NCI-H526 treated with DMSO at 0.1 percent for 48 hours (cell line): ENCODE measurements at regions not wholly inside any gene's neighbourhood (a gene's known extent, or its start where the extent isn't known, plus 50 kb on each side); places are given as distances from the start of the nearest gene placed in this dataset.
"Not testable (repeated sequence)": the region's sequence is repeated elsewhere in the genome, so short reads cannot be mapped to it uniquely, and the experiment has no call there.

ENCODE experiments used
- DNase-seq: peaks from one replicate; lab custom pipeline; 2025; lab: John Stamatoyannopoulos, UW

DNA sequence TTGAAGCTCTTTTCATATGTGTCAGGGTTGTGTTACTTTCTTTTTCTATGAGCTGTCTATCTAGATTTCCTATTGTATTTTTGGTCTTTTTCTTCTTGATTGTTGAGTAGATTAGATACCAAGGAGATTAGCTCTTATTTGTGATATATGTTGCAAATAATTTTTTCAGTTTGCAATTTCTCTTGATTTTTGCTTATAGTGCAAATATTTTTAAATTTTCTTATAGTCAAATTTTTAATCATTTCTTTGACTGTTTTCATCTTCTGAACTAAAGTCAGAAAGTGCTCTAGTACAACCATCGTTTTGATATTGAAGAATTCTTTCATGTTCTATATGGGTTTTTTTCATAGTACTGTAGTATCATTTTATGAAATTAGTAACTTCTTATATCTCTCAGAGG lies 193.7 kb downstream of the OSTF1 start:
- no peak for DNase-seq

DNA sequence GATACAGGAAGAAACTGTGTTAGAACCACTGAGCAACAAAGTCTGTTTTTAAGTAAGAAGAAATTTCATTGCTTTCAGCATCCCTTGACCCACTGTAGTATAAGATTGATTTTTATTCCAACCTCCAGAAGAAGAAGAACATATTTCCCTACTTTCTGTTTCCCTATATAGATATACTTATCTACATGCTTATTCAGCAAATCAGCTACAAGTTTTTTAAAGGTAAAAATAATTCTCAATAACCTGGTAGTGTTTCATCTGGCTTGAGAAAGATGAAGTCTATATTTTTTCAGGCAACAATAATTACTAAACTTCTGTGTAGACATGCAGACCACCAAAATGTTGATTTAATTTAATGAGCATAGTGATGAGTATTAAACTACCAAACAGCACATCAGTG lies 201.0 kb downstream of the OSTF1 start:
- DNase-seq, result no peak

DNA sequence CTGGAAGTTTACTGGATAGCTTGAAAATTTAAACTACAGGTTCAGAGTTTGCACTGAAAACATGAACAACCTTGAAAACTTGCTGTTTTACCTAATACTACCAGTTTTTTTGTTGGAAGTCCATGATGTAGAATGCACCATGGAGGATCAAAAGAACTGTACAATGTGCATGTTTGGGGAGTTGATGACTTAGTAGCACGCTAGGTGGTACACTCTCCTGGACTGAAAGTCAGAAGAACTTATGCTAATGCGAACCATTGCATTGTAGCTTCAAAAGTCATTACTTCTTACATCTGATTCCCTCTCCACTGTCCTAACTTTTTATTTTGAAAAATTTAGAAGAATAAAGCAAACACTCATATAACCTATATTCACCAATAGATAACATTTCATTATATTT lies 211.0 kb downstream of the OSTF1 start:
- DNase-seq, result no peak

DNA sequence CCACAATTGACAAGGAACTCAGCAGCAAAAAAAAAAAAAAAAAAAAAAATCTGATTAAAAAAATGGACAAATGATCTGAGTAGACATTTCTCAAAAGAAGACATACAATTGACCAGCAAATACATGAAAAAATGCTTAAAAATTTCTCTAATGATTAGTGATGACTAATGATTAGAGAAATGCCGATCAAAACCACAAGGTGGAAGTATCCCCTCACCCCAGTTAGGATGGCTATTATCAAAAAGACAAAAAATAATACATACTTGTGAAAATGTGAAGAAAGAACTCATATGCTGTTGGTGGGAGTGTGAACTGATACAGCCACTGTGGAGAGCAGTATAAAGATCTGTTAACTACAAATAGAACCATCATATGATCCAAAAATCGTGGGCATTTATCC lies 245.3 kb downstream of the OSTF1 start:
- DNase-seq, result no peak

DNA sequence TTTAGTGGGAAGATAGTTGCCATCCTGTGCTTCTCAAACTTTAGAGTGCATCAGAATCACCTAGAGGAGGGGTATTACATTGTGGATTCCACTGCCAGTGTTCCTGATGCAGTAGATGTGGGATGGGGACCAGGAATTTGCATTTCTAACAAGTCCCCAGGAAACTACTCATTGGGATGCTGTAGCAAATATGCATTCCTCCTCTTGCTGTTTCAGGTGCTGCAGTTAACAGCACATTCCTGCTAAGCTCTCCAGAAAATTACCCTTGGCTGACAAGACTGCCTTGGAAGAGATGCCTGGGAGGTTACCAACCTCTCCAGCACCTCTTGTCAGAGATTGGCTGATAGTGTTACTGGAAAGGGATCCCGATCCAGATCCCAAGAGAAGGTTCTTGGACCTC lies 270.5 kb downstream of the OSTF1 start:
- no peak for DNase-seq

DNA sequence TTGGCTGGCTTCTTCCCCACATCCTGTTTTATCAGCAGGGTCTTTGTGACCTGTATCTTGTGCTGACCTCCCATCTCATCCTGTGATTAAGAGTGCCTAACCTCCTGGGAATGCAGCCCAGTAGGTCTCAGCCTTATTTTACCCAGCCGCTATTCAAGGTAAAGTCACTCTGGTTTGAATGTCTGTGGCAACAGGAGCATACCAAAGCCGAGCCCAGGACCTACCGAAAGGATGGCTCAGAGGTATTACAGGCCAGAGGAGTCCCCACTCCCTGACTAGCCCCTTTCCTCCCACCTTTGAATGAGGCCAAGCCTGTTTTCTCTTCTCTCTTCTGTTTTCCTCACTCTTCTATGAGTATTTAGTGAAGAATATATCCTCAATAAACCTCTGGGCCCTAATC lies 271.3 kb downstream of the OSTF1 start:
- no peak for DNase-seq

DNA sequence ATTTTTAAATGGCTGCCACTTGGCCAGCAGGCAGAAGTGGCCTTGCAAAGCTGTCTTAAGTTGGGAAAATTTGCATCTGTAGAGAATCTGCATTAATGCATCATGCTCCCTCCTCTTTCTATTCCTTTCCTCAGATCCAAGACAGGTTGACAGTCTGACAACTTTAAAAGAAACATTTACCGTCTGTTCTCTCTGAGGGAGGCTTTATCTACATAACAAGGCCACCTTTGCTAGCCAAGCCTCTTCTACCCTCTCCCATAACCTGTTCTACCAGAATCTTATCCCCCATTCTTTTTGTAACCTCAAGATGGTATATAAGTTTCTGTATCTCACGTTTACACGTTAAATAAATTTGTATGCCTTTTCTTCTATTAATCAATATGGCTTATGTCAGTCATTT lies 271.9 kb downstream of the OSTF1 start:
- DNase-seq, result no peak

DNA sequence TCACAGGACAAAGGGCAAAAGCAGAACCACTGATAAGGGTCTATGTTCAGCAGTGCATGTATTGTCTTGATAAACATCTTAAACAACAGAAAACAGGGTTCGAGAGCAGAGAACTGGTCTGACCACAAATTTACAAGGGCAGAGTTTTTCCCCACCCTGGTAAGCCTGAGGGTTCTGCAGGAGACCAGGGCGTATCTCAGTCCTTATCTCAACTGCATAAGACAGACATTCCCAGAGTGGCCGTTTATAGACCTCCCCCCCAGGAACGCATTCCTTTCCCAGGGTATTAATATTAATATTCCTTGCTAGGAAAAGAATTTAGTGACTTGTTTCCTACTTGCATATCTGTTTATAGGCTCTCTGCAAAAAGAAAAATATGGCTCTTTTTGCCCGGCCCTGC lies 274.1 kb downstream of the OSTF1 start:
- DNase-seq, result not testable (repeated sequence)

DNA sequence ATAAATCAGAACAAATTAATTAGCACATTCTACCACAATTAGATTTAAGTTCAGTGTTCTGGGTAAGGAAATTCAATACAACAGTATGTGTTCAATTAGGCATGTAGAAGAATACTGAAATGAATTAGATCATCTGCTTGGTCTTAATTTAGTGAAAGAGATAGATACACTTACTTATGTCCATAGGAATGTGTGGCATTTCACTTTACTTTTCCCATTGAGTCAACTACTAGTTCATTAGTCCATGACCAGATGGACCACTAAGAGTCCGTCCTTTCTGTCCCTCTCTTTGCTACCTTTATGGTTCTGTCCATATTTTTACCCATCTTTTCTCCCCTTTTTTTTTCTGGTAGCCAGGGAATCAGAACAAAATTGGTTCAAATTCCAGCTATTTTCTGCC lies 276.9 kb downstream of the OSTF1 start:
- no peak for DNase-seq

DNA sequence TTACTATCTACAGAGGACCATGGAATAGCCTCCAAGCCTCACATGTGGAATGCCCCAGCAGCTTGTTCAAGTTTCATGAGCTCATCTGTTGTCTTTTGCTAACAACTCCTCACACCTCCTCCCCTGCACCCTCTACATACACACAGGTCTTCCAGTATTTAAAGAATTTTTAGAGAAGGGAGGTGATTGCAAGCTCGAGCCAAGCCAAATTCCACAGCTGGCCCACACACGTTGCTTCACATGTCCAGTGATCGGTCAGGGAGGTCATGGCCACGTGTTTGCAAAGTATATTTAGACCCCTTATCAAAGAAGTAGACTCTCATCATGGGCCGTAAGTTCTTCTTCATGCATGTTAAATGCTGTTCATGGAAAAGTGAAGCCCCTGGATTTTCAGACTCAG lies 281.7 kb downstream of the OSTF1 start:
- no peak for DNase-seq

DNA sequence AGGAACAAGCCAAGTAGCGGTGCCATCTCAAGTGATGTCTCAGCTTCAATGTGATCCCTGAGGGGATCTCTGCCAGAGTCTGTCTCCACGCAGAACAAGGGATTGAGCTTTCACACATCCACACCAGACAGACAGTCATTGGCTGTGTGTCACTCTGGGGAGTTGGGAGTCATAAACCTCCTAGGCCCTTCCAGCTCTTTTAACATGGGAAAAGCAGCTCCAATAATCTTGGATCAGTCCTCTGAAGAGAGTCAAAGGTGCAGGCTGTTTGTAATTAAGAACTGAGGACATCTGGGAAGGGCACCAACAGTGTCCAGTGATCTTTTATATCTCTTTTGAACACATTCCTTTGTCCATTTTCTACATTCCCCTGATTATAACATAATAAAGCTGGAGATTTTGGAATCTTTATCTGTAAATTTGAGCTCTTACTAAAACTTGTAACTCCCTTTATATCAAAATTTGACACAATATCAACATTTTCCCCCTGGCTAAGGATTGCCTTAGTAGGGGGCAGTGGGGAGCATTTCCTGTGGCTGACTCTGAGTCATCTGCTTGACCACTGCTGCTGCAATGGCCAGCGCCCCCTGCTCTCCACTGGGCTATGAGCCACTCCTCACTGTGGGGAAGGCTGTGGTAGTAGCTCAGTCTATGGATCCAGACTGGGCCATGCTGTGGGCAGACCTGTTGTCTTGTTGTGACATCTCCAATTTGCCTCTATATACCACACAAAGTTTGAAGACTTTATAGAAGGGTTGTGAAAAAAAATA lies 284.4 kb downstream of the OSTF1 start:
- DNase-seq, result no peak

DNA sequence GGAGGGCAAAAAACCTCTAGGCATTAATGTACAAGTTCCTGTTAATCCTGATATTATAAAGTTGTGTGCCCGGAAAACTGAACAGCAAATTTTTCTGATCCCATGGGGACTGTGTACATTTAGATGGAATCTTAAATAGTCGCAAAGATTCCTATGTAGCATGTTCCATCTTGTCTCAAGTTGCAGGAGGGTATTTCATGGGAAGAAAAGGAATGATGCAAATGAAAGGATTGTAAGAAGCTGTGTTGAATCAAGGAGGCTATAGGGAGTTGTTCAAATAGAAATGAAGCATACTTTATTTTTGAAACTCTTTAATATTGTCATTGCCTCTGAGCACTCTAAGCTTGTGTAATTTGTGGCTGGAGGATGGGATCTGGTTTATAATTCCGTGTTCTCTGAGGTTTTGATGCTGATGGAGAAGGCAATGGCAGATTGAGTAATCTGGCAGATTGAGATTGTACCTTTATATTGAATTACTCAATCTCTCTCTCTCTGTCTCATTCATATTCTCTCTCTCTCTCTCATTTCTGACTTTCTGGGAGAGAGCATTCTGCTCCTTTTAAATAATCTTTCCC lies 288.5 kb downstream of the OSTF1 start:
- no peak for DNase-seq

DNA sequence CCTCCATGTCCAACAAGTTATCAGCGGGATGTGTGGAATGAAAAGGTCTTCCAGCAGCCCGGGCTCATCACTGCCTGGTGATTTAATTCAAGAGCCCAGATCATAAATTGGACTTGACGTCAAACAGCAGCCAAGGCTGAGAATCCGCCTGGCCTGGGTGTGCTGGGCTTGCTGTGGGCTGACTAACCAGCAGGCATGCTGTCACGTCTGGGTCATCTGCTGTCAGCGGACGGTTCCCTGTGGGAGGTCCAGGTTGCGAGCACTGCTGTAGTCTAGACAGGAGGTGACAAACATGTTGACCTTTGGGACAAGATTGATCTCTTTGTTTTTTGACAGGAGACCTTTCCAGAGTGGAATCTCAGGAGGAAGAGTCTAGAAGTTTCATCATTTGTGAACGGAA lies 289.7 kb downstream of the OSTF1 start:
- no peak for DNase-seq

DNA sequence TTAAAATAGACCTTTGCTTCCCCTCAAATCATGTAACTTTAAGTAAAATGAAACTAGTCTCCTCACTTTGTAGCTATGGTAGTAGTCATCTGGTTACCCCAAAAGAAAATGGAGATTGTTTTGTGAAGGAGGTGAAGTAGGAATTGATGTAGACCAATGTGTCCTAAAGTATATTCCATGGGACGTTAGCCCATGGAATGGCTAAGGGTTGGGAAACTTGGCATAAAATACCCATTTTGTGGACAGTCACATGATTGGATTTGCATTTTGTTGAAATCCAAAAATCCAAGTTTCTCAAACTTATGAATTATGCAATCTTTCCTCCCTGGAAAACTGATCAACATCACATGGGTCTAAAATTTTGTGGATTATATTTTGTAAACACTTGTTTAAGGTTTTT lies 290.6 kb downstream of the OSTF1 start:
- no peak for DNase-seq

DNA sequence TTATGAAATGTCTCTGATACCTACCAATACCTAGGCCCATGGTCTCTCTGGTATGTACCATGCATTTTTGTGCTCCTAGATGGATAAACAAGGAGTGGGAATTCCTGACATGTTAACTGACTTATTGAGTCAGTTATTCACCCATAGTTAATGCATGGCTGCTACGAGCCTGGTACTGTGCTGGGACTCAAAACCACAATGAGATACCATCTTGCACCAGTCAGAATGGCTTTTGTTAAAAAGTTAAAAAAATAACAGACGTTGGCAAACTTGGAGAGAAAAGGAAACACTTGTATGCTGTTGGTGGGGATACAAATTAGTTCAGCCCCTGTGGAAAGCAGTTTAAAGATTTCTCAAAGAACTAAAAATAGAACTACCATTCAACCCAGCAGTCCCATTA lies 293.8 kb downstream of the OSTF1 start:
- DNase-seq, result no peak

DNA sequence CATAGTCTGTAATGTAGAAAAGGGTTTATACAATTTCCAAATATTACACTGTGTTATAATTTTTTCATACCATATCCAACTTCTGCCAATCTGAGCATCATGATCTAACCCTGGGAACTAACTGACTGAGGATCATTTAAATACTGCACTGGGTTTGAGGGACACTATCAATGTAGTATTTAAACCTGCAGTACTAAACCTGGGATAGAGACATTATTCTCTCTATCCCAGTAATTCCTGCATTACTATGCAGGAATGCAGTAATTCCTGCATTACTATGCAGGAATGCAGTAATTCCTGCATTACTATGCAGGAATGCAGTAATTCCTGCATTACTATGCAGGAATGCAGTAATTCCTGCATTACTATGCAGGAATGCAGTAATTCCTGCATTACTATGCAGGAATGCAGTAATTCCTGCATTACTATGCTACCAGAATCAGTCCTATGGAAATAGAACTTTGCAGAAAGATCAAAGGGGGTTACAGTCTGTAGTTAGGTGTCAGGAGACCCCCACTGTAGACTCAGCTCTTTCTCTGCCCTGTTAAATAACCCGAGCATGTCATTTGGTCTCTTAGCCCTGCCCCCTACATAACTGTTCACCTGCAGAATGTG lies 295.2 kb downstream of the OSTF1 start:
- not testable (repeated sequence) for DNase-seq

DNA sequence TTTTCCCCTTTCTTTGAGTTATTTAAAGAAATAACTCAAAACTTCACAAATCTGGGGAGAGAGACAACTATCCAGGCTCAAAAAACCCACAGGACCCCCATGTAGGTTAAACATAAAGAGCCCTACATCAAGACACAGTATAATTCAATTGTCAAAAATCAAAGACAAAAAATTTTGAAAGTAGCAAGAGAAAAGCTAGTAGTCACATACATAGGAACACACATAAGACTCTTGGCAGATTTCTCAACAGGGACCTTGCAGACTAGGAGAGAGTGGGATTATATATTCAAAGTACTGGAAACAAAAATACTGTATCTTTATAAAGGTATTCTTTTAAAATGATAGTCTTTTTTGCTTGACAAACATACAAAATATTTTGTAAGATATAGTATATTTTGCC lies 296.9 kb downstream of the OSTF1 start:
- DNase-seq, result no peak

DNA sequence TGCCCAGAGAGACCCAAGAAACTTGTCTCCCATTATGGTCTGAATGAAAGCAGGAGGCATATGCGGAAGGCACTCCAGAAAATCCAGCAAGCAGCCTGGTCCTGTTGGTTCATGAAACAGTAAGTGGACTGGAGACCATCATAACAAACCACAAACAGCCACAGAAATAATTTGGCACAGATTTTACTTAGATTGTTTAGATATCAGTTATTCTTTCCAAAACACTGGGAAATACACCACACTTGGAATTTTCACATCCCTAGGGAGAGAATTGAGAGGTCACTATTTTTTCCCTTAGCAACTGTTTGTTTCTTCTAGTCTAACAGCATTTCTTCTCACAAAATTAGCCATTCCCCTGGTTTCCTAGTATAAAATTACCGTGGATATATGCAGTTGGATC lies 300.8 kb downstream of the OSTF1 start:
- no peak for DNase-seq

DNA sequence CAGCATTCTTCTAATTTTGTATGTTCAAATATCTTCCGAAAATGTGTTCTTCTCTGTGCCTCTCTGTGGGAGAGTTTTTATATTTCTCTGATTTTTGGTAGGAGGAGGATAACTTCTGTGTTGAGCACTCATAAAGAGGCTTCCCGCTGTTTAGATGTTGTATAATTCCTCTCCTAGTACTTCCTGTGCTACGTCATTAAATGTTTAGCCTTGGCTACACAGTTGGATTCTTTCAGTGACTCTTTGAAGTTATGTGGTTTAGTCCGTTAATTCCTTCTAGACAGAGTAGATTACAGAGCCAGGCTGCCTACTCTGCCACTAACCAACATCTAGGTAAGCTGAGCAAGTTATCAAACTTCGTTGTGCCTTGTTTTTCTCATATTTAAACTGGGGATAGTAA lies 302.6 kb downstream of the OSTF1 start:
- DNase-seq, result no peak

DNA sequence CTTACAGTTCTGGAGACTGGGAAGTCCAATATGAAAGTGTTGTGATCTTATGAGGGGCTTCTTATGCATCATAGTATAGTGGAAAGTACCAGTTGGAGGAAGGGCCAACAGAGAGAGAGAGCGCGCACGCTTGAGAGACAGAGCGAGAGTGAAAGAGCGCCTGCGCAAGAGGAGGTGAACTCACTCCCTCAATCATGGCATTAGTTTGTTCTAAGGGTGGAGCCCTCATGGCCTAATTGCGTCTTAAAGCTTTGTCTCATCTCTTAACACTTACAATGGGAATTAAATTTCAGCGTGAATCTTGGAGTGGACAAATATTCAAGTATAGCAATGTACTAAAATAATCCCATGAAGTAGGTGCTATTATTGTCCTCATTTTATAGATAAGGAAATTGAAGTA lies 303.2 kb downstream of the OSTF1 start:
- no peak for DNase-seq

DNA sequence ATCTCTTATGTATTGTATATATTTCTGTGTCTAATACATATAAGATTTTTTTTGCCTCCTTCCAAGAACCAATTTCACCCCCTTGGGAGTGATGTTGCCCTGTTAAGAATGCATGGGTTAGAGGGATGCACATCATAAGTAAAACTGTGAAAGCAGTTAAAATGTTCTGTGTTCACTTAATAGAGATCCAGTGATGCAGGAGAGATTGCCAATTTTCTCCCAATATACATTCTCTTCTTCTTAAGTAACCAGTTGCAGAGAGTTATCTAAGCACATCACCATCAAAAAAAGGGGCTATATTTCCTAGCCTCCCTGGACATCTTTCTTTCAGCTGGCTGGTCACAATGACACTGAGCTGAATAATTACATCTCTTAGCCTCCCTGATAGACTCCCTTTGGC lies 307.0 kb downstream of the OSTF1 start:
- no peak for DNase-seq

DNA sequence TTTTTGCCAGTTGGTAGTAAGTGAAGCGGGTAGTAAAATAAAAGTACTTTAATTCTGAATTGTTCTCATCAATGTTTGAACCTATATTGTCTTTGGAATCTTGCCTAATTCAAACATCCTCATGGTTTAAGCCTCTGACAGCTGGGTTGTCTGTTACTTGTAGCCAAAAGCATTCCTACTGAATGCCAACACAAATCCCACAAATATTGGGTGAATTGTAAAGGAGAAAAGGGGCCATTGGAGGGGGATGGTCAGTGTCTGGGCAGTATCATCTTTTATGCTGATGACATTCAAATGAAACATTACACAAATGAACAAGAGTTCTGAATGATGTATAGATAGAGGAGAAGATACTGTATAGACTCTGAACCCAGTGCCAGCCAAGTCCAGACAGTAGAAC lies 309.5 kb downstream of the OSTF1 start:
- no peak for DNase-seq

DNA sequence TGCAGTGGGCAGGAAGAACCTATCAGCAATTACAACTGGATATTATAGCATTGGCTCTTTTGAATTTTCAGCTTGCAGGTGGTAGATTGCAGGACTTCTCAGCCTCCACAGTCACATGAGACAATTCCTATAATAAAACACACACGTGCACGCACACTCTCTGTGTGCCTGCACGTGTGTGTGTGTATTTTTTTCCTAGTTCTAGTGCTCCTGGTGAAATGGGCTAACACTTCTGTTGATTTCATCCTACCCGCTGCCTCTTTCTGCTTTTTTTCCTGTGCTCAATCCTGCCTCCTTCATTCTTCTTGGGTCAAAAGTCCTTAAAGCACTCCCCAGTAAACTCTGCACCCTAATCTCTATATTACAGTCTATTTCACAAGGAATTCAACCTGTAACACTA lies 320.1 kb downstream of the OSTF1 start:
- DNase-seq, result no peak

DNA sequence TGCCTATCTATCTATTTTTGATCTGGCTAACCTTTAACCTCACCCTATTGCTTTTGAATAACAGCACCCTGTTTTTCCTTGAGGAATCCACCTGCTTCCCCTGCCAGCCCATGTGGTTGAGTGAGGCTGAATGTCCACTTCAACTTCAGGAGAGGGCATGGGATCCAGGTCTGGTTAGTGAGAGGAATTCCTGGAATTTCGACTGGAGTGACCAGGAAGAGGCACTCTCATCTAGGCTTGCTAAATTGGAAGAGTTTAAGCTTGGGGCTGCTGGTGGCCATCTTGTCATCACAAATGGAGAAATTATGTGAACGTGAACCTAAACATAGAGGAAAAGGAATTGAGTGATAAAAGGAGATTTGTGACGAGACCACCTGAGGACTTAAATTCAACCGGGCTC lies 322.1 kb downstream of the OSTF1 start:
- DNase-seq, result no peak
